ENCODE measurements at regions not wholly inside any gene's neighbourhood (a gene's known extent, or its start where the extent isn't known, plus 50 kb on each side); places are given as distances from the start of the nearest gene placed in this dataset.

- Mint-ChIP-seq H3K9me3 (no peaks in the 10 kb centered on the region), H3K4me1 (ENCODE audit: low read depth) (no peaks in the 10 kb centered on the region), H3K4me3 (no peak overlapping the region), H3K27me3 (ENCODE audit: insufficient read depth) (no peaks in the 10 kb centered on the region), H3K27ac (no peak overlapping the region), H3K36me3 (ENCODE audit: low read depth) (no peaks in the 10 kb centered on the region)
- intact Hi-C loops (cut with micrococcal nuclease): no loop called here
- DNase-seq (ENCODE audit: low spot score): no peak
Observed at GRCh38 chr14:53783256-53783655, 173.4 kb downstream of the BMP4 start.

GRCh38 chr14:53780051-53780555, 176.5 kb downstream of the BMP4 start:
- H3K4me3 Mint-ChIP-seq: no peak overlapping the region
- H3K36me3 Mint-ChIP-seq (ENCODE audit: low read depth): no peaks in the 10 kb centered on the region
- no peaks in the 10 kb centered on the region for H3K4me1 Mint-ChIP-seq (ENCODE audit: low read depth)
- no peak overlapping the region for H3K27ac Mint-ChIP-seq
- H3K9me3 Mint-ChIP-seq: no peaks in the 10 kb centered on the region
- DNase-seq (ENCODE audit: low spot score): no peak
- H3K27me3 Mint-ChIP-seq (ENCODE audit: insufficient read depth): no peaks in the 10 kb centered on the region
- intact Hi-C loops (cut with micrococcal nuclease): no loop called here

GRCh38 chr14:53779301-53779700, 177.3 kb downstream of the BMP4 start:
- Mint-ChIP-seq H3K36me3 (ENCODE audit: low read depth) (no peaks in the 10 kb centered on the region), H3K27ac (no peak overlapping the region), H3K9me3 (no peaks in the 10 kb centered on the region), H3K27me3 (ENCODE audit: insufficient read depth) (no peaks in the 10 kb centered on the region), H3K4me1 (ENCODE audit: low read depth) (no peaks in the 10 kb centered on the region), H3K4me3 (no peak overlapping the region)
- intact Hi-C loops (cut with micrococcal nuclease): no loop called here
- no peak for DNase-seq (ENCODE audit: low spot score)

GRCh38 chr14:53778263-53778662, 178.4 kb downstream of the BMP4 start:
- intact Hi-C loops (cut with micrococcal nuclease): no loop called here
- H3K27ac Mint-ChIP-seq: no peak overlapping the region
- H3K27me3 Mint-ChIP-seq (ENCODE audit: insufficient read depth): no peaks in the 10 kb centered on the region
- H3K36me3 Mint-ChIP-seq (ENCODE audit: low read depth): no peaks in the 10 kb centered on the region
- no peaks in the 10 kb centered on the region for H3K9me3 Mint-ChIP-seq
- H3K4me3 Mint-ChIP-seq: no peak overlapping the region
- no peaks in the 10 kb centered on the region for H3K4me1 Mint-ChIP-seq (ENCODE audit: low read depth)
- DNase-seq (ENCODE audit: low spot score): no peak

GRCh38 chr14:53772936-53773335, 183.7 kb downstream of the BMP4 start:
- H3K4me3 Mint-ChIP-seq: no peak overlapping the region
- H3K36me3 Mint-ChIP-seq (ENCODE audit: low read depth): no peaks in the 10 kb centered on the region
- H3K4me1 Mint-ChIP-seq (ENCODE audit: low read depth): no peaks in the 10 kb centered on the region
- H3K27ac Mint-ChIP-seq: no peak overlapping the region
- H3K27me3 Mint-ChIP-seq (ENCODE audit: insufficient read depth): no peaks in the 10 kb centered on the region
- intact Hi-C loops (cut with micrococcal nuclease): no loop called here
- H3K9me3 Mint-ChIP-seq: no peaks in the 10 kb centered on the region
- DNase-seq (ENCODE audit: low spot score): no peak

- Mint-ChIP-seq H3K36me3 (ENCODE audit: low read depth) (no peaks in the 10 kb centered on the region), H3K4me3 (no peak overlapping the region), H3K27me3 (ENCODE audit: insufficient read depth) (no peaks in the 10 kb centered on the region), H3K27ac (no peak overlapping the region), H3K4me1 (ENCODE audit: low read depth) (no peaks in the 10 kb centered on the region), H3K9me3 (no peaks in the 10 kb centered on the region)
- DNase-seq (ENCODE audit: low spot score): no peak
- intact Hi-C loops (cut with micrococcal nuclease): no loop called here
Observed at GRCh38 chr14:53767566-53767965, 189.1 kb downstream of the BMP4 start.

- Mint-ChIP-seq H3K4me1 (ENCODE audit: low read depth) (no peaks in the 10 kb centered on the region), H3K4me3 (no peak overlapping the region), H3K9me3 (no peaks in the 10 kb centered on the region), H3K36me3 (ENCODE audit: low read depth) (no peaks in the 10 kb centered on the region), H3K27ac (no peak overlapping the region), H3K27me3 (ENCODE audit: insufficient read depth) (no peaks in the 10 kb centered on the region)
- intact Hi-C loops (cut with micrococcal nuclease): no loop called here
- no peak for DNase-seq (ENCODE audit: low spot score)
Observed at GRCh38 chr14:53766601-53767000, 190.0 kb downstream of the BMP4 start.

- Mint-ChIP-seq H3K27me3 (ENCODE audit: insufficient read depth) (no peaks in the 10 kb centered on the region), H3K4me1 (ENCODE audit: low read depth) (no peaks in the 10 kb centered on the region), H3K36me3 (ENCODE audit: low read depth) (no peaks in the 10 kb centered on the region), H3K9me3 (no peaks in the 10 kb centered on the region), H3K4me3 (no peak overlapping the region), H3K27ac (no peak overlapping the region)
- no peak for DNase-seq (ENCODE audit: low spot score)
- intact Hi-C loops (cut with micrococcal nuclease): no loop called here
Observed at GRCh38 chr14:53766106-53766505, 190.5 kb downstream of the BMP4 start.

GRCh38 chr14:53764846-53765245, 191.8 kb downstream of the BMP4 start:
- Mint-ChIP-seq H3K36me3 (ENCODE audit: low read depth) (no peaks in the 10 kb centered on the region), H3K27me3 (ENCODE audit: insufficient read depth) (no peaks in the 10 kb centered on the region), H3K4me3 (no peak overlapping the region), H3K9me3 (no peaks in the 10 kb centered on the region), H3K27ac (no peak overlapping the region), H3K4me1 (ENCODE audit: low read depth) (no peaks in the 10 kb centered on the region)
- intact Hi-C loops (cut with micrococcal nuclease): no loop called here
- DNase-seq (ENCODE audit: low spot score): no peak

- Mint-ChIP-seq H3K36me3 (ENCODE audit: low read depth) (no peaks in the 10 kb centered on the region), H3K4me3 (no peak overlapping the region)
Observed at GRCh38 chr14:53758141-53758540, 198.5 kb downstream of the BMP4 start.

GRCh38 chr14:53757732-53758131, 198.9 kb downstream of the BMP4 start:
- no peaks in the 10 kb centered on the region for H3K36me3 Mint-ChIP-seq (ENCODE audit: low read depth)
- intact Hi-C loops (cut with micrococcal nuclease): no loop called here

More at GRCh38 chr14:53758141-53758540, 198.5 kb downstream of the BMP4 start:
- no peak overlapping the region for H3K27ac Mint-ChIP-seq
- no peaks in the 10 kb centered on the region for H3K4me1 Mint-ChIP-seq (ENCODE audit: low read depth)
- peaks cover 2% of the 10 kb centered on the region for H3K27me3 Mint-ChIP-seq (ENCODE audit: insufficient read depth)
- no peak for DNase-seq (ENCODE audit: low spot score)
- peaks cover 6% of the 10 kb centered on the region for H3K9me3 Mint-ChIP-seq
- intact Hi-C loops (cut with micrococcal nuclease): no loop called here

GRCh38 chr14:53751650-53752049, 205.0 kb downstream of the BMP4 start:
- peaks cover 2% of the 10 kb centered on the region for H3K27me3 Mint-ChIP-seq (ENCODE audit: insufficient read depth)
- intact Hi-C loops (cut with micrococcal nuclease): no loop called here
- H3K9me3 Mint-ChIP-seq: no peaks in the 10 kb centered on the region
- DNase-seq (ENCODE audit: low spot score): no peak
- no peak overlapping the region for H3K27ac Mint-ChIP-seq
- no peak overlapping the region for H3K4me3 Mint-ChIP-seq
- H3K36me3 Mint-ChIP-seq (ENCODE audit: low read depth): no peaks in the 10 kb centered on the region
- no peaks in the 10 kb centered on the region for H3K4me1 Mint-ChIP-seq (ENCODE audit: low read depth)

More at GRCh38 chr14:53757732-53758131, 198.9 kb downstream of the BMP4 start:
- Mint-ChIP-seq H3K4me3 (no peak overlapping the region), H3K27me3 (ENCODE audit: insufficient read depth) (peaks cover 2% of the 10 kb centered on the region), H3K27ac (no peak overlapping the region), H3K4me1 (ENCODE audit: low read depth) (no peaks in the 10 kb centered on the region), H3K9me3 (peaks cover 6% of the 10 kb centered on the region)
- DNase-seq (ENCODE audit: low spot score): no peak

- DNase-seq (ENCODE audit: low spot score): no peak
- H3K4me1 Mint-ChIP-seq (ENCODE audit: low read depth): no peaks in the 10 kb centered on the region
- no peak overlapping the region for H3K4me3 Mint-ChIP-seq
- H3K27ac Mint-ChIP-seq: no peak overlapping the region
- H3K27me3 Mint-ChIP-seq (ENCODE audit: insufficient read depth): peaks cover 1% of the 10 kb centered on the region
- no peaks in the 10 kb centered on the region for H3K9me3 Mint-ChIP-seq
- intact Hi-C loops (cut with micrococcal nuclease): no loop called here
- no peaks in the 10 kb centered on the region for H3K36me3 Mint-ChIP-seq (ENCODE audit: low read depth)
Observed at GRCh38 chr14:53748691-53749090, 207.9 kb downstream of the BMP4 start.

- intact Hi-C loops (cut with micrococcal nuclease): no loop called here
- H3K27me3 Mint-ChIP-seq (ENCODE audit: insufficient read depth): peaks cover 1% of the 10 kb centered on the region
Observed at GRCh38 chr14:53744857-53745256, 211.8 kb downstream of the BMP4 start.

More at GRCh38 chr14:53744857-53745256, 211.8 kb downstream of the BMP4 start:
- Mint-ChIP-seq H3K36me3 (ENCODE audit: low read depth) (no peaks in the 10 kb centered on the region), H3K9me3 (no peaks in the 10 kb centered on the region), H3K4me1 (ENCODE audit: low read depth) (no peaks in the 10 kb centered on the region), H3K27ac (no peak overlapping the region), H3K4me3 (no peak overlapping the region)
- DNase-seq (ENCODE audit: low spot score): no peak

Measured in activated T-helper 1 cell treated with anti-CD3 and anti-CD28 coated beads, Interleukin-12 subunit alpha, Interleukin-12 subunit beta, Interleukin-2, Interleukin-4 antibody, amounts not matched to agents 30 ng/mL and 10 ng/mL and 1 ng/mL, durations not matched to agents 14 hours and 24 hours and 36 hours (primary cell).